Thyroid gland (tissue), 4 donors: ENCODE measurements at regions not wholly inside any gene's neighbourhood (a gene's known extent, or its start where the extent isn't known, plus 50 kb on each side); places are given as distances from the start of the nearest gene placed in this dataset.

Source experiments
- DNase-seq, 2 donors: peaks; one replicate each; pipeline ENCODE4 v3.0.0-alpha.2; 2019
- H3K27ac ChIP-seq, 3 donors: fragments of 200-600 bp; sonication (generic); 1 replicate in 2 of 3; 2 replicates in 1 of 3; pipeline ENCODE4 v1.5.1; 2016 to 2019; ENCODE audit warnings: mild to moderate bottlenecking in 1 of 3, moderate library complexity in 1 of 3
- H3K27me3 ChIP-seq: fragments of 200-600 bp; sonication (generic); one replicate; pipeline ENCODE4 v1.5.1; 2019
- H3K36me3 ChIP-seq, 2 donors: fragments of 200-600 bp; sonication (generic); one replicate each; pipeline ENCODE4 v1.5.1; 2016 to 2019
- H3K4me1 ChIP-seq, 2 donors: fragments of 200-600 bp; sonication (generic); one replicate each; pipeline ENCODE4 v1.5.1; 2017 to 2019
- H3K4me3 ChIP-seq, 3 donors: fragments of 200-600 bp; sonication (generic); replicated peaks in 1 of 3; 1 replicate in 2 of 3; 2 replicates in 1 of 3; pipeline ENCODE4 v1.5.1; 2016; ENCODE audit warnings: mild to moderate bottlenecking in 1 of 3
- H3K9me3 ChIP-seq: fragments of 200-600 bp; sonication (generic); one replicate; pipeline ENCODE4 v1.5.1; 2017
- CTCF ChIP-seq, 6 experiments: fragments of 200-600 bp in 3 of 6; fragments of 450-650 bp in 3 of 6; sonication (generic) in 3 of 6; IDR thresholded peaks; one replicate each; pipeline ENCODE4 v1.5.1; 2016 to 2019; ENCODE audit warnings: antibody characterized with exemption in 6 of 6, mild to moderate bottlenecking in 2 of 6, inconsistent platforms in 1 of 6, moderate library complexity in 1 of 6
- POLR2A ChIP-seq, 2 donors: fragments of 450-650 bp; IDR thresholded peaks; one replicate each; pipeline ENCODE4 v1.6.1; 2017; ENCODE audit warnings: antibody characterized with exemption in 2 of 2, mild to moderate bottlenecking in 2 of 2, moderate library complexity in 1 of 2
- WGBS, 2 donors: methylation state at CpG; one replicate each; pipeline ENCODE4 v1.1.5; 2017; 5-methylcytosine and 5-hydroxymethylcytosine counted together
- intact Hi-C: fragments of 100-400 bp; cut with DNase I; formaldehyde crosslinking; loops from one replicate; pipeline ENCODE4 v1.15.1; 2023

GRCh38 chr1:178629252-178630154, 95.5 kb upstream of the RALGPS2 start:
- intact Hi-C loops: no loop called here
- no peak for DNase-seq
- H3K27ac ChIP-seq: no peak overlapping the region

GRCh38 chr1:178630417-178630816, 94.6 kb upstream of the RALGPS2 start:
- H3K4me1 ChIP-seq: no peaks in the 10 kb centered on the region
- no peak for DNase-seq
- intact Hi-C loops: no loop called here
- no peaks in the 10 kb centered on the region for H3K27me3 ChIP-seq
- no peaks in the 10 kb centered on the region for H3K9me3 ChIP-seq
- no peak overlapping the region for H3K27ac ChIP-seq
- no peaks in the 10 kb centered on the region for H3K36me3 ChIP-seq
- TF ChIP-seq CTCF (IDR thresholded peaks at IDR 0.05) (no peak), POLR2A (IDR thresholded peaks at IDR 0.05) (no peak)
- no peak overlapping the region for H3K4me3 ChIP-seq

More at GRCh38 chr1:178629252-178630154, 95.5 kb upstream of the RALGPS2 start:
- no peaks in the 10 kb centered on the region for H3K9me3 ChIP-seq
- TF ChIP-seq CTCF (IDR thresholded peaks at IDR 0.05): no peak
- no peak for TF ChIP-seq POLR2A (IDR thresholded peaks at IDR 0.05)
- 79 to 84% methylated on average over 6 of the region's 6 CpGs for WGBS, 2 donors
- no peaks in the 10 kb centered on the region for H3K36me3 ChIP-seq
- no peaks in the 10 kb centered on the region for H3K4me1 ChIP-seq
- H3K4me3 ChIP-seq: no peak overlapping the region
- H3K27me3 ChIP-seq: no peaks in the 10 kb centered on the region

DNA sequence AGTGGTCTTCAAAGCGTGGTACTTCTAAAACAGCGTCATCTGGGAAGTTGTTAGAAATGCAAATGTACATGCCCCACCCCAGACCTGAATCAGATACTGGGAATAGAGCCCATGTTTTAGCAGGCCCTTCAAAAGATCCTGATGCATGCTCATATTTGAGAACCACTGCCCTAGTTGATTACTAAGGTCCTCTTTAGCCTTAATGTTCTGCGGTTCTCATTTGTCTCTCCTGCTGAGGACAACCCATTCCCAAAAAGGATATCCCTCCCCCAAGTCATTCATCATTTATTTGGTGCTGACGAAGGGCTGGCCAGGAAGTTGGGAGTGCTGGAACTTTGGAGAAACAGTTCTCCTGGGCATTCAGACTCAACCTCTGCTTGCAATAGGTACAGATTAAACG, 92.4 kb upstream of the RALGPS2 start:
- no peaks in the 10 kb centered on the region for H3K36me3 ChIP-seq
- no peaks in the 10 kb centered on the region for H3K9me3 ChIP-seq
- TF ChIP-seq POLR2A (IDR thresholded peaks at IDR 0.05): no peak
- no peak for TF ChIP-seq CTCF (IDR thresholded peaks at IDR 0.05)
- no peaks in the 10 kb centered on the region for H3K4me1 ChIP-seq
- intact Hi-C loops: no loop called here
- DNase-seq: no peak
- WGBS, 2 donors: 76 to 77% methylated on average over 5 of the region's 5 CpGs
- no peak overlapping the region for H3K4me3 ChIP-seq
- no peak overlapping the region for H3K27ac ChIP-seq
- H3K27me3 ChIP-seq: no peaks in the 10 kb centered on the region

GRCh38 chr1:178633056-178633455, 92.0 kb upstream of the RALGPS2 start:
- intact Hi-C loops: no loop called here
- no peaks in the 10 kb centered on the region for H3K9me3 ChIP-seq
- TF ChIP-seq CTCF (IDR thresholded peaks at IDR 0.05) (no peak), POLR2A (IDR thresholded peaks at IDR 0.05) (no peak)
- no peaks in the 10 kb centered on the region for H3K27me3 ChIP-seq
- no peaks in the 10 kb centered on the region for H3K36me3 ChIP-seq
- WGBS, 2 donors: 86% methylated on average over 4 of the region's 4 CpGs
- H3K4me3 ChIP-seq: no peak overlapping the region
- H3K27ac ChIP-seq: no peak overlapping the region
- no peaks in the 10 kb centered on the region for H3K4me1 ChIP-seq
- no peak for DNase-seq

GRCh38 chr1:178634445-178634844, 90.6 kb upstream of the RALGPS2 start:
- no peak for DNase-seq
- H3K36me3 ChIP-seq: no peaks in the 10 kb centered on the region
- H3K27ac ChIP-seq: no peak overlapping the region
- WGBS, 2 donors: 39 to 45% methylated on average over 2 of the region's 2 CpGs
- intact Hi-C loops: no loop called here
- H3K4me1 ChIP-seq: no peaks in the 10 kb centered on the region
- no peaks in the 10 kb centered on the region for H3K9me3 ChIP-seq
- H3K27me3 ChIP-seq: no peaks in the 10 kb centered on the region
- H3K4me3 ChIP-seq: no peak overlapping the region
- TF ChIP-seq POLR2A (IDR thresholded peaks at IDR 0.05): no peak
- TF ChIP-seq CTCF (IDR thresholded peaks at IDR 0.05): no peak
